Activated effector memory CD4-positive, alpha-beta T cell treated with anti-CD3 and anti-CD28 coated beads, Interleukin-2, amount 50 U/mL, for 16 hours (primary cell): ENCODE measurements at regions not wholly inside any gene's neighbourhood (a gene's known extent, or its start where the extent isn't known, plus 50 kb on each side); places are given as distances from the start of the nearest gene placed in this dataset.

Experiments
- DNase-seq: peaks from one replicate; pipeline ENCODE4 v3.0.0-alpha.2; 2020

- DNase-seq, result peak; percentile 55
These were observed 51.0 kb upstream of the INPP5A start for GRCh38 chr10:132486539-132487121.

GRCh38 chr10:132487241-132488135, 50.1 kb upstream of the INPP5A start:
- no peak for DNase-seq
